Effector memory CD4-positive, alpha-beta T cell (primary cell): ENCODE measurements at regions not wholly inside any gene's neighbourhood (a gene's known extent, or its start where the extent isn't known, plus 50 kb on each side); places are given as distances from the start of the nearest gene placed in this dataset.
"Not testable (repeated sequence)": the region's sequence is repeated elsewhere in the genome, so short reads cannot be mapped to it uniquely, and the experiment has no call there.

ENCODE experiments used
- DNase-seq, 3 donors: peaks; one replicate each; pipeline ENCODE4 v3.0.0-alpha.2; 2020
- H3K27ac ChIP-seq: 2 replicates; pipeline ENCODE4 v1.7.0; 2013; ENCODE audit warnings: mild to moderate bottlenecking, low read length, moderate library complexity; ENCODE audit not compliant: insufficient read depth, poor library complexity, severe bottlenecking
- H3K27me3 ChIP-seq: replicated peaks from 2 replicates; pipeline ENCODE4 v1.7.0; 2013; ENCODE audit warnings: mild to moderate bottlenecking, low read length; ENCODE audit not compliant: insufficient read depth, control insufficient read depth, poor library complexity, severe bottlenecking
- H3K36me3 ChIP-seq: 2 replicates; pipeline ENCODE4 v1.7.0; 2013; ENCODE audit warnings: mild to moderate bottlenecking, low read length, moderate library complexity; ENCODE audit not compliant: control insufficient read depth, insufficient read depth
- H3K4me1 ChIP-seq: 2 replicates; pipeline ENCODE4 v1.7.0; 2013; ENCODE audit warnings: low read length, mild to moderate bottlenecking; ENCODE audit not compliant: control insufficient read depth, insufficient read depth, poor library complexity, severe bottlenecking
- H3K4me3 ChIP-seq: 2 replicates; pipeline ENCODE4 v1.7.0; 2013; ENCODE audit warnings: low read length, low read depth, mild to moderate bottlenecking; ENCODE audit not compliant: insufficient read depth, poor library complexity, severe bottlenecking
- H3K9me3 ChIP-seq: 2 replicates; pipeline ENCODE4 v1.7.0; 2013; ENCODE audit warnings: mild to moderate bottlenecking, low read length, moderate library complexity; ENCODE audit not compliant: control insufficient read depth

DNA sequence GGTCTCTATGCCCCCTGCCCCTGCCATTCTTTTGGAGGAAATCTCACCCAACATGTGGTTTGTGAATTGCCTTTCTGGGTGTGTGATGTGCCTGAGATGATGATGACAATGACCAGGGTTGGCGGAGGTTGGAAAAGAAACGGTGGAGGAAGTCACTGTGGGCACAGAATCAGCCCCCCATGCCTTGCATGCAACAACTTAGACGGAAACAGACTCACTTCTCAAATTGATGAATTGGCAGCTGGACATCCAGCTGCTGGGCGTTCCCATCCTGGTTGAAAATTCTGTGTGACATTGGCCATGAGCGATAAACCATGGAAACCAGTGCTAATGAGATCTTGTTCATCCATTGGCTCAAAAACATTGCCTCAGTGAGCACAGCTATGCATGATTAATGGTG lies 95.8 kb upstream of the LY86 start:
- no peaks in the 10 kb centered on the region for H3K36me3 ChIP-seq
- no peak overlapping the region for H3K4me3 ChIP-seq
- H3K27ac ChIP-seq, result no peak overlapping the region
- no peaks in the 10 kb centered on the region for H3K27me3 ChIP-seq
- no peaks in the 10 kb centered on the region for H3K9me3 ChIP-seq
- DNase-seq, result no peak
- H3K4me1 ChIP-seq, result no peaks in the 10 kb centered on the region

DNA sequence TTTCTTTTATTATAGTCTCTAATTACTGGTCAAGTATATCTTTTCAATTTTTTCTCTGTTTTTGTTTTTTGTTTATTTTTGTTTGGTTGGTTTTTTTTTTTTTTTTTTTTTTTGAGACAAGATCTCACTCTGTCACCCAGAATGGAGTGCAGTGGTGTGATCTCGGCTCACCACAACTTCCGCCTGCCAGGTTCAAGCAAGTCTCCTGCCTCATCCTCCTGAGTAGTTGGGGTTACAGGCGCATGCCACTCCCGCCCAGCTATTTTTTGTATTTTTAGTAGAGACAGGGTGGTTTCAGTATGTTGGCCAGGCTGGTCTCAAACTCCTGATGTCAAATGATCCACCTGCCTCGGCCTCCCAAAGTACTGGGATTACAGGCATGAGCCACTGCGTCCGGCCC lies 94.4 kb upstream of the LY86 start:
- not testable (repeated sequence) for H3K36me3 ChIP-seq, H3K9me3 ChIP-seq, H3K27me3 ChIP-seq, H3K4me3 ChIP-seq, H3K4me1 ChIP-seq, H3K27ac ChIP-seq
- DNase-seq, result peak in 1 of 3 donors; percentile 23

DNA sequence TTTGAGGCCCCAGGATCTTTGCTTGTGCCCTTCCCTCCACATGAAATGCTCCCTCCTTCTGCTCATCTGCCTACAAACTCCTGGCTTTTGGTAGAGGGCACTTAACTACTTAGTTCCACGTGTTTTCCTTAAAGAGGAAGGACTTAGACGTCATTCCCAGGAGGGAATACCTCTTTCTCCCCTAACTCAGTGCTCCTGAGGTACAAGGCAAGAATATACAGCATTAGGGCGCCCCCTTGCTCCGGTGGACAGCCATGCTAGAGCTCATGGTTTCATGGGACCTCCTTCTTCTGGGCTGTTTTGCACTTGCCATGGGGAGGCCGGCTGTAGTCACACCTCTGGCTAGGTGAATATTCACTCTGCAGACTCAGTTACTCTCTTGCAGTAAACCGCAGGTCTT lies 93.8 kb upstream of the LY86 start:
- Histone ChIP-seq H3K9me3 (no peaks in the 10 kb centered on the region), H3K4me3 (no peak overlapping the region), H3K27me3 (no peaks in the 10 kb centered on the region), H3K4me1 (no peaks in the 10 kb centered on the region), H3K36me3 (no peaks in the 10 kb centered on the region), H3K27ac (no peak overlapping the region)
- no peak for DNase-seq

DNA sequence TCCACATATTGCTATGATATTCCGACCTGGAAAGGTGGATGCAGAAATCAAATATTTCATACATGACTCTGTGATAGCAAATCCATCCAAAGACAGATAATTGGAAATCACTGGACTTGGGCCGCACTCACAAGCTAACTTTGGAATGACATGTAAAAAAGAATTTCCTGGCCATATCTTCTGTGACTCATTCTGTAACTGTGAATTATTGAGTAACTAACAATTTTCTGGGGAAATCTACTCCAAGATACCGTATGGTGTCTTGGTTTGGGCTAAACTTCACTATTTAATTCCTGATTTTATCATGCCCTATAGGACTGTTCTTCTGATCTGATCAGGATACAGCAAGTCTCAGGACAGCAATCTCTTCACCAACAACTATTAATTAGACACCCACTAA lies 92.7 kb upstream of the LY86 start:
- Histone ChIP-seq H3K4me3 (no peak overlapping the region), H3K27ac (no peak overlapping the region), H3K4me1 (no peaks in the 10 kb centered on the region), H3K36me3 (no peaks in the 10 kb centered on the region), H3K9me3 (no peaks in the 10 kb centered on the region), H3K27me3 (no peaks in the 10 kb centered on the region)
- no peak for DNase-seq

DNA sequence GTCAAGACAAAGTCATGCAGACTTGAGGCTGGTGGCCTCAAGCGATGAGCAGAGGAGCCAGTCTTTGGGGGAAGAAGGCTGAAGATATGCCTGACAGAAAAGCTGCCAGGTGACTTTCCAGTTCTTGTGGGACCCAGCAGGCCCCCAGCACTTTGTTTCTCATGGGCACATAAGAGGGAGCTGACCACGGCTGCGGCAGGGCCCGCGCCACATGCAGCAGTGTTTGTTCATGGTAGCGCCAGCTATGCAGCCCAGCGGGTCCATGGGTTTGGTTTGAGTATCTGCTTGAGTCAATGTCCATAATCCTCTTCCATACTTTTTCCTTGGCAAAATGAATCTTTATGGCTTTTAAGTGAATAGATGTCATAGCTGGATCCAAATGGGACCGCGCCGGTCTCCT lies 91.0 kb upstream of the LY86 start:
- no peaks in the 10 kb centered on the region for H3K27me3 ChIP-seq
- H3K9me3 ChIP-seq, result no peaks in the 10 kb centered on the region
- H3K4me1 ChIP-seq, result no peaks in the 10 kb centered on the region
- H3K27ac ChIP-seq, result no peak overlapping the region
- no peak overlapping the region for H3K4me3 ChIP-seq
- no peaks in the 10 kb centered on the region for H3K36me3 ChIP-seq
- DNase-seq, result no peak

DNA sequence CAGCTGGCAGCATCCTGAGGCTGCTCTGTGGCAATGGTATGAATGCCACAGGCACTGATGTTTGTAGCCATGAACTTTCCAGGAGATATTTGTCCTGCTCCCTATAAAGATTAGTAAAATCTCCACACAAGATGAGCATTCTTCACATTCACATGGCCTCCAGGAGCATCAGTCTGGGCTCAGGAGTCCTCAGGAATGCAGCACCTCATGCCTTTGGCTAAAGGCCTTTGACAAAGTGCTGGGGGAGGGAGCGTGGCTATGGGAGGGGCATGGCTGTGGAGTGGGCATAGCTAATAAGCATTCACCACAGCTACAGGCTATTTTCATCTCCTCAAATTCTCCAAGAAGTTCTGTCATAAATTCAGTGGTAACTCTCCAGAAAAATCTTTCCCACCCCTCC lies 90.5 kb upstream of the LY86 start:
- H3K27ac ChIP-seq, result no peak overlapping the region
- H3K4me1 ChIP-seq, result no peaks in the 10 kb centered on the region
- no peaks in the 10 kb centered on the region for H3K36me3 ChIP-seq
- no peak for DNase-seq
- H3K27me3 ChIP-seq, result no peaks in the 10 kb centered on the region
- H3K9me3 ChIP-seq, result no peaks in the 10 kb centered on the region
- H3K4me3 ChIP-seq, result no peak overlapping the region

DNA sequence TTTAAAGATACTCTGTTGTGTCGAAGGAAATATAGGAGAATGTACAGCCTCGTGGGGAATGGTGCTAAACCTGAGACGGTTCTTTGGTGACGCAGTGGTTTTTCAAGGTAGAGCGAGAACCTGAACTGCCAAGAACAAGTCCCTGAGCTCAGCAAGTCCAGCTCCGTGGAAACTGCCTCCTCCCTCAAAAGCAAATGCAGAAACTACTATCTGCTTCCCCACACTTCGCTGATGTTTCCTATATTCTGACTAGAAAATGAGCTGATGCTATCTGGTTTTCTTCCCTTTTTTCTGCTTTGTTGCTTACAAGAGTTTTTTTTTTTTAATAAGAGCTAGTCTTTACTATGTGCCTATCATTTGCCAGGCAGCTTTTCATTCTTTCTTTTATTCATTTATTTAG lies 85.3 kb upstream of the LY86 start:
- Histone ChIP-seq H3K27ac (no peak overlapping the region), H3K9me3 (no peaks in the 10 kb centered on the region), H3K36me3 (no peaks in the 10 kb centered on the region), H3K4me1 (no peaks in the 10 kb centered on the region), H3K27me3 (no peaks in the 10 kb centered on the region), H3K4me3 (no peak overlapping the region)
- no peak for DNase-seq

DNA sequence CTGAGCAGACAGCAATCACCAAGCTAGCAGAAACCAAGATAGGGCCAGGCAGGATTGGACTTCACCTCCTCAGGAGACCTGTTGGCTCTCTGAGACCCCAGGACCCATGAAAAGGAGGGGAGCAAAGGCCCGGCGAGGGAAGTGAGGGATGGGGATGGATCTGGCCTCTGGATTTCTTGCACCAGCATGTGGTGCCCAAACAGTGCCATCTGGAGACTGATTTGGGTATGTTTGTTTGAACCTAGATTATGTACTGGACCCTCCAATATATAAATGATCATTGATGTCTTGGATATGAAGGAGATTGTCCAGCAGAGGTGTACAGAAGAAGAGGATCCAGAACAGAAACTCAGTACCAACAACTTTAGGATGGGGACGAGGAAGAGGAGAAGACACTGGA lies 83.4 kb upstream of the LY86 start:
- no peaks in the 10 kb centered on the region for H3K27me3 ChIP-seq
- H3K27ac ChIP-seq, result no peak overlapping the region
- H3K4me1 ChIP-seq, result no peaks in the 10 kb centered on the region
- no peak overlapping the region for H3K4me3 ChIP-seq
- no peaks in the 10 kb centered on the region for H3K9me3 ChIP-seq
- DNase-seq, result no peak
- H3K36me3 ChIP-seq, result no peaks in the 10 kb centered on the region

DNA sequence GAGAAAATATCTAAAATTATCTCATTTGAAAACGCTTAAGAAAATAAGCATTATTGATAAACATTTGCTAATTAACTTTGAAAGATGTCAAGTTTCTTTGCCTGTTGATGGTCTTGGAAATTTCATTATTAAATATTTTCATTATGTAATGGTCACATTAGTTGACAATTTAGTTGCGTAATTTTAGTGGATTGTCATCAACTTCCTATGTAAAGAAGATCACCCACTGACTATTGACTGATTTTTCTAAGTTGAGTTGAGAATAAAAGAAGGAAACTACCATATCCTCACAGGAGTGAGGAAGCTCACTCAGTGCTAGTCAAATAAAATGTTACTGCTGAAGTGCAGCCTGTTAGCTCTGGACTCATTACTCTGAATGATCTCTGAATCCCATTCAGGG lies 79.9 kb upstream of the LY86 start:
- no peaks in the 10 kb centered on the region for H3K9me3 ChIP-seq
- H3K27ac ChIP-seq, result no peak overlapping the region
- H3K36me3 ChIP-seq, result no peaks in the 10 kb centered on the region
- DNase-seq, result no peak
- H3K4me3 ChIP-seq, result no peak overlapping the region
- no peaks in the 10 kb centered on the region for H3K4me1 ChIP-seq
- no peaks in the 10 kb centered on the region for H3K27me3 ChIP-seq

DNA sequence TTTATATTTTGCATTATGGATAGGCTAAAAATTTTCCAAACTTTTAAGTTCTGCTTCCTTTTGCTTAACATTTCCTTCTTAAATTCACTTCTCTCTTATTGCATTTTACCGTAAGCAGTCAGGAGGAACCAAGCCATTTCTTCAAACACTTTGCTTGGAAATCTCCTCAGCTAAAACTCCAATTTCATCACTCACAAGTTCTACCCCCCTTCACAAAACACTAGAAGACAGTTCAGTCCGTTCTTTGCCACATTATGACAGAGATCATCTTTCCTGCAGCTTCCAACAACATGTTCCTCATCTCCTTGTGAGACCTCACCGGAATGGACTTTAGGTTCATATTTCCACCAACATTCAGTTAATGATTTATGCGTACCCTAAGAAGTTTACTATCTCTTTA lies 79.2 kb upstream of the LY86 start:
- DNase-seq, result no peak
- Histone ChIP-seq H3K4me1 (no peaks in the 10 kb centered on the region), H3K9me3 (no peaks in the 10 kb centered on the region), H3K4me3 (no peak overlapping the region), H3K27ac (no peak overlapping the region), H3K27me3 (no peaks in the 10 kb centered on the region), H3K36me3 (no peaks in the 10 kb centered on the region)

DNA sequence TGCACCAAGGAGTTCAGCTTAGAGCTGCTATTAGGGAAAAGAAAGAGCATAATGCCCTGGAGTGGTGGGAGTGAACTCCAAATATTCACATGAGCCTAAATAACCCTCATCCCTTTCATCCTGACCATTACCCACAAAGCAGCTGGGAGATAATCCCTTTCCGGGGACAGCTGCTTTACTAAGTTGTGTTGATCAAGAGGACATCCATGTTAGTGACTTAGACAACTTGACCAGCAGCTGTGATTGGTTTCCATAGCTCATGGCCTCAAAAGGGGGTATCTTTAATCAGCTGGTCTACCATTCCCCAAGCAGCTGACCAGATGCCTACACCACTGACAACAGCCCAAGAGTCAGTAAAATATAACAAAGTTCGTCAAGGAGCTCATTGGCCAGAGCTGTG lies 75.8 kb upstream of the LY86 start:
- Histone ChIP-seq H3K4me3 (no peak overlapping the region), H3K36me3 (no peaks in the 10 kb centered on the region), H3K27ac (no peak overlapping the region), H3K27me3 (no peaks in the 10 kb centered on the region), H3K4me1 (no peaks in the 10 kb centered on the region), H3K9me3 (no peaks in the 10 kb centered on the region)
- no peak for DNase-seq
